Effector memory CD8-positive, alpha-beta T cell (primary cell): ENCODE measurements at regions not wholly inside any gene's neighbourhood (a gene's known extent, or its start where the extent isn't known, plus 50 kb on each side); places are given as distances from the start of the nearest gene placed in this dataset.

Source experiments
- ATAC-seq: fragments of 150-1000 bp; cut with Tn5 transposase; replicated peaks from 2 replicates; pipeline ENCODE4 v1.10.0; 2021; ENCODE audit warnings: mild to moderate bottlenecking, moderate library complexity
- DNase-seq, 3 experiments: peaks; one replicate each; pipeline ENCODE4 v3.0.0; 2021
- H3K27ac Mint-ChIP-seq, 2 donors: one replicate each; pipeline ENCODE4 v1.8.0; 2022; ENCODE audit warnings: mild to moderate bottlenecking in 2 of 2, mixed read lengths in 2 of 2, moderate library complexity in 2 of 2
- H3K27me3 Mint-ChIP-seq, 2 donors: one replicate each; pipeline ENCODE4 v1.8.0; 2022; ENCODE audit warnings: mixed read lengths in 2 of 2
- H3K36me3 Mint-ChIP-seq: one replicate; pipeline ENCODE4 v1.8.0; 2022; ENCODE audit warnings: mild to moderate bottlenecking, moderate library complexity, mixed read lengths; ENCODE audit not compliant: insufficient read depth
- H3K4me1 Mint-ChIP-seq, 2 donors: one replicate each; pipeline ENCODE4 v1.8.0; 2022; ENCODE audit warnings: low read depth in 2 of 2, mixed read lengths in 2 of 2
- H3K4me3 Mint-ChIP-seq, 2 donors: one replicate each; pipeline ENCODE4 v1.8.0; 2022; ENCODE audit warnings: mild to moderate bottlenecking in 2 of 2, mixed read lengths in 2 of 2, moderate library complexity in 2 of 2
- H3K9me3 Mint-ChIP-seq, 2 donors: one replicate each; pipeline ENCODE4 v1.8.0; 2022; ENCODE audit warnings: mixed read lengths in 2 of 2

GRCh38 chr3:66602691-66603090 lies 101.9 kb upstream of the LRIG1 start:
- H3K27me3 Mint-ChIP-seq: peaks cover 36 to 48% of the 10 kb centered on the region in 2 donors
- no peak overlapping the region for H3K27ac Mint-ChIP-seq
- ATAC-seq (no peak), DNase-seq (no peak)
- H3K36me3 Mint-ChIP-seq: no peaks in the 10 kb centered on the region
- no peaks in the 10 kb centered on the region for H3K9me3 Mint-ChIP-seq
- peaks cover 0 to 4% of the 10 kb centered on the region in 2 donors for H3K4me1 Mint-ChIP-seq
- no peak overlapping the region for H3K4me3 Mint-ChIP-seq

GRCh38 chr3:66603151-66603611 lies 102.4 kb upstream of the LRIG1 start:
- Mint-ChIP-seq H3K27ac (no peak overlapping the region), H3K4me3 (no peak overlapping the region), H3K4me1 (peaks cover 0 to 4% of the 10 kb centered on the region in 2 donors), H3K27me3 (peaks cover 36 to 43% of the 10 kb centered on the region in 2 donors), H3K36me3 (no peaks in the 10 kb centered on the region), H3K9me3 (no peaks in the 10 kb centered on the region)
- DNase-seq (no peak), ATAC-seq (no peak)

- Mint-ChIP-seq H3K36me3 (no peaks in the 10 kb centered on the region), H3K4me1 (peaks cover 0 to 4% of the 10 kb centered on the region in 2 donors), H3K9me3 (no peaks in the 10 kb centered on the region), H3K4me3 (no peak overlapping the region), H3K27me3 (peaks cover 38 to 44% of the 10 kb centered on the region in 2 donors), H3K27ac (no peak overlapping the region)
- DNase-seq (no peak), ATAC-seq (no peak)
Observed at GRCh38 chr3:66604481-66604880, 103.7 kb upstream of the LRIG1 start.

GRCh38 chr3:66606126-66606525 lies 105.3 kb upstream of the LRIG1 start:
- Mint-ChIP-seq H3K27me3 (peaks cover 32 to 44% of the 10 kb centered on the region in 2 donors), H3K36me3 (no peaks in the 10 kb centered on the region), H3K27ac (no peak overlapping the region), H3K9me3 (no peaks in the 10 kb centered on the region), H3K4me3 (no peak overlapping the region), H3K4me1 (peaks cover 0 to 4% of the 10 kb centered on the region in 2 donors)
- DNase-seq: no peak
- no peak for ATAC-seq

GRCh38 chr3:66606868-66607267 lies 106.0 kb upstream of the LRIG1 start:
- Mint-ChIP-seq H3K9me3 (no peaks in the 10 kb centered on the region), H3K36me3 (no peaks in the 10 kb centered on the region), H3K27ac (no peak overlapping the region), H3K4me1 (peaks cover 0 to 4% of the 10 kb centered on the region in 2 donors), H3K27me3 (peaks cover 28 to 37% of the 10 kb centered on the region in 2 donors), H3K4me3 (no peak overlapping the region)
- ATAC-seq: no peak
- DNase-seq: no peak

GRCh38 chr3:66609660-66610561 lies 109.1 kb upstream of the LRIG1 start:
- H3K4me1 Mint-ChIP-seq: peaks cover 0 to 1% of the 10 kb centered on the region in 2 donors
- no peaks in the 10 kb centered on the region for H3K36me3 Mint-ChIP-seq
- no peaks in the 10 kb centered on the region for H3K9me3 Mint-ChIP-seq
- H3K27ac Mint-ChIP-seq: no peak overlapping the region
- peaks cover 21 to 26% of the 10 kb centered on the region in 2 donors for H3K27me3 Mint-ChIP-seq
- no peak overlapping the region for H3K4me3 Mint-ChIP-seq
- ATAC-seq (no peak), DNase-seq (no peak)

GRCh38 chr3:66610562-66610909 lies 109.7 kb upstream of the LRIG1 start:
- H3K4me1 Mint-ChIP-seq: peaks cover 0 to 1% of the 10 kb centered on the region in 2 donors
- H3K9me3 Mint-ChIP-seq: no peaks in the 10 kb centered on the region
- H3K4me3 Mint-ChIP-seq: no peak overlapping the region
- DNase-seq (no peak), ATAC-seq (no peak)
- H3K27ac Mint-ChIP-seq: no peak overlapping the region
- no peaks in the 10 kb centered on the region for H3K36me3 Mint-ChIP-seq
- peaks cover 21 to 26% of the 10 kb centered on the region in 2 donors for H3K27me3 Mint-ChIP-seq

- H3K4me3 Mint-ChIP-seq: no peak overlapping the region
- peaks cover 0 to 1% of the 10 kb centered on the region in 2 donors for H3K4me1 Mint-ChIP-seq
- H3K9me3 Mint-ChIP-seq: no peaks in the 10 kb centered on the region
- ATAC-seq (no peak), DNase-seq (no peak)
- peaks cover 12 to 15% of the 10 kb centered on the region in 2 donors for H3K27me3 Mint-ChIP-seq
- no peak overlapping the region for H3K27ac Mint-ChIP-seq
- H3K36me3 Mint-ChIP-seq: no peaks in the 10 kb centered on the region
Observed at GRCh38 chr3:66615643-66616301, 115.0 kb upstream of the LRIG1 start.

GRCh38 chr3:66617351-66617750 lies 116.5 kb upstream of the LRIG1 start:
- H3K4me3 Mint-ChIP-seq: no peak overlapping the region
- H3K9me3 Mint-ChIP-seq: no peaks in the 10 kb centered on the region
- no peak for ATAC-seq
- peaks cover 0 to 1% of the 10 kb centered on the region in 2 donors for H3K4me1 Mint-ChIP-seq
- DNase-seq: no peak
- H3K36me3 Mint-ChIP-seq: peaks cover 4% of the 10 kb centered on the region
- peaks cover 12 to 14% of the 10 kb centered on the region in 2 donors for H3K27me3 Mint-ChIP-seq
- H3K27ac Mint-ChIP-seq: no peak overlapping the region

GRCh38 chr3:66618066-66618465 lies 117.2 kb upstream of the LRIG1 start:
- ATAC-seq (no peak), DNase-seq (no peak)
- H3K9me3 Mint-ChIP-seq: no peaks in the 10 kb centered on the region
- peaks cover 4% of the 10 kb centered on the region for H3K36me3 Mint-ChIP-seq
- H3K4me3 Mint-ChIP-seq: no peak overlapping the region
- peaks cover 7 to 11% of the 10 kb centered on the region in 2 donors for H3K27me3 Mint-ChIP-seq
- no peak overlapping the region for H3K27ac Mint-ChIP-seq
- H3K4me1 Mint-ChIP-seq: no peaks in the 10 kb centered on the region

GRCh38 chr3:66620296-66620695 lies 119.5 kb upstream of the LRIG1 start:
- Mint-ChIP-seq H3K4me1 (no peaks in the 10 kb centered on the region), H3K9me3 (no peaks in the 10 kb centered on the region), H3K27ac (no peak overlapping the region), H3K4me3 (no peak overlapping the region), H3K36me3 (peaks cover 4% of the 10 kb centered on the region), H3K27me3 (peaks cover 0 to 5% of the 10 kb centered on the region in 2 donors)
- ATAC-seq: no peak
- DNase-seq: no peak

GRCh38 chr3:66622756-66623457 lies 122.1 kb upstream of the LRIG1 start:
- H3K36me3 Mint-ChIP-seq: peaks cover 4% of the 10 kb centered on the region
- H3K4me1 Mint-ChIP-seq: no peaks in the 10 kb centered on the region
- no peaks in the 10 kb centered on the region for H3K27me3 Mint-ChIP-seq
- DNase-seq (no peak), ATAC-seq (no peak)
- H3K9me3 Mint-ChIP-seq: no peaks in the 10 kb centered on the region
- no peak overlapping the region for H3K4me3 Mint-ChIP-seq
- peak overlapping the region in 1 of 2 donors; percentile 11 for H3K27ac Mint-ChIP-seq

- Mint-ChIP-seq H3K4me3 (no peak overlapping the region), H3K36me3 (peaks cover 4% of the 10 kb centered on the region), H3K27ac (no peak overlapping the region), H3K9me3 (no peaks in the 10 kb centered on the region), H3K4me1 (no peaks in the 10 kb centered on the region), H3K27me3 (no peaks in the 10 kb centered on the region)
- DNase-seq (no peak), ATAC-seq (no peak)
Observed at GRCh38 chr3:66625505-66626216, 124.8 kb upstream of the LRIG1 start.
